Vagina (tissue), 2 donors: ENCODE measurements at regions not wholly inside any gene's neighbourhood (a gene's known extent, or its start where the extent isn't known, plus 50 kb on each side); places are given as distances from the start of the nearest gene placed in this dataset.

Experiments
- POLR2AphosphoS5 ChIP-seq, 2 donors: sonication (generic); formaldehyde crosslinking; IDR thresholded peaks; one replicate each; pipeline ENCODE4 v1.9.0; 2017; ENCODE audit warnings: antibody characterized with exemption in 2 of 2, mild to moderate bottlenecking in 2 of 2, low read depth in 1 of 2; ENCODE audit not compliant: insufficient read depth in 1 of 2
- TF ChIP-seq, protein P1 (sequence below), 3 experiments: fragments of 450-650 bp in 2 of 3; fragments of 200-600 bp in 1 of 3; sonication (generic) in 1 of 3; IDR thresholded peaks; one replicate each; pipeline ENCODE4 v1.5.1; 2017 to 2019; ENCODE audit warnings: antibody characterized with exemption in 3 of 3, mild to moderate bottlenecking in 2 of 3, moderate library complexity in 2 of 3

DNA sequence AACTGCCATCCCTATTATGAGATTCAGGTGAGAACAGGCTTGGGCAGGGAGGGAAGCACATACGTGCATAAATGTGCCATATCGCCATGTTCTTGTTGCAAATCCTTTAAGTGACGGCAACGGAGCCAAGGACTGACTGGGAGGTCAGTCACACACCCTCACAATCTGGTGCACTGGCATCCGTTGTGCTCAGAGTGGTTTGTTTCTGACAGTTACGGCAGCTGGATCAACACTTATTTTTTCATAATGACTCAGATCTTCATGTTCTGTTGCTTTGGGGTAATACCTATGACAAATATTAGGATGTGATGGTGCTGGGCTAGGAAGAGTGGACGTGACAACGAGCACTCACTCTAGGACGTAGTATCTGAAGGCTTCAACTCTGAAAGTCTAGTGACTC, 56.2 kb upstream of the PREP start:
- TF ChIP-seq, protein P1, sequence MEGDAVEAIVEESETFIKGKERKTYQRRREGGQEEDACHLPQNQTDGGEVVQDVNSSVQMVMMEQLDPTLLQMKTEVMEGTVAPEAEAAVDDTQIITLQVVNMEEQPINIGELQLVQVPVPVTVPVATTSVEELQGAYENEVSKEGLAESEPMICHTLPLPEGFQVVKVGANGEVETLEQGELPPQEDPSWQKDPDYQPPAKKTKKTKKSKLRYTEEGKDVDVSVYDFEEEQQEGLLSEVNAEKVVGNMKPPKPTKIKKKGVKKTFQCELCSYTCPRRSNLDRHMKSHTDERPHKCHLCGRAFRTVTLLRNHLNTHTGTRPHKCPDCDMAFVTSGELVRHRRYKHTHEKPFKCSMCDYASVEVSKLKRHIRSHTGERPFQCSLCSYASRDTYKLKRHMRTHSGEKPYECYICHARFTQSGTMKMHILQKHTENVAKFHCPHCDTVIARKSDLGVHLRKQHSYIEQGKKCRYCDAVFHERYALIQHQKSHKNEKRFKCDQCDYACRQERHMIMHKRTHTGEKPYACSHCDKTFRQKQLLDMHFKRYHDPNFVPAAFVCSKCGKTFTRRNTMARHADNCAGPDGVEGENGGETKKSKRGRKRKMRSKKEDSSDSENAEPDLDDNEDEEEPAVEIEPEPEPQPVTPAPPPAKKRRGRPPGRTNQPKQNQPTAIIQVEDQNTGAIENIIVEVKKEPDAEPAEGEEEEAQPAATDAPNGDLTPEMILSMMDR (IDR thresholded peaks at IDR 0.05): no peak
- no peak for TF ChIP-seq POLR2AphosphoS5 (IDR thresholded peaks at IDR 0.05; ENCODE audit: insufficient read depth in 1 of 2, low read depth in 1 of 2)
